Skeletal muscle satellite cell (primary cell): ENCODE measurements at regions not wholly inside any gene's neighbourhood (a gene's known extent, or its start where the extent isn't known, plus 50 kb on each side); places are given as distances from the start of the nearest gene placed in this dataset.
"Not testable (repeated sequence)": the region's sequence is repeated elsewhere in the genome, so short reads cannot be mapped to it uniquely, and the experiment has no call there.

Source experiments
- H3K27me3 ChIP-seq: 2 replicates; pipeline ENCODE4 v1.7.0; 2013; ENCODE audit warnings: low read length; ENCODE audit not compliant: control insufficient read depth, insufficient read depth
- H3K36me3 ChIP-seq: 2 replicates; pipeline ENCODE4 v1.7.0; 2013; ENCODE audit warnings: mild to moderate bottlenecking, control low read depth, low read length; ENCODE audit not compliant: insufficient read depth
- H3K4me1 ChIP-seq: 2 replicates; pipeline ENCODE4 v1.7.0; 2013; ENCODE audit warnings: low read length; ENCODE audit not compliant: control insufficient read depth, insufficient read depth
- H3K4me2 ChIP-seq: 2 replicates; pipeline ENCODE4 v1.7.0; 2013; ENCODE audit warnings: mild to moderate bottlenecking, low read length
- H3K4me3 ChIP-seq: 2 replicates; pipeline ENCODE4 v1.7.0; 2013; ENCODE audit warnings: low read length
- H3K9ac ChIP-seq: 2 replicates; pipeline ENCODE4 v1.7.0; 2013; ENCODE audit warnings: mild to moderate bottlenecking, low read depth, low read length, moderate library complexity
- H3K9me3 ChIP-seq: replicated peaks from 2 replicates; pipeline ENCODE4 v1.7.0; 2013; ENCODE audit warnings: mild to moderate bottlenecking, control low read depth, low read length

- not testable (repeated sequence) for H3K4me3 ChIP-seq, H3K27me3 ChIP-seq, H3K9ac ChIP-seq, H3K4me1 ChIP-seq, H3K36me3 ChIP-seq, H3K9me3 ChIP-seq, H3K4me2 ChIP-seq
These were observed 323.0 kb upstream of the ZFP42 start for GRCh38 chr4:187672526-187672925.

- Histone ChIP-seq H3K9ac (no peak overlapping the region), H3K4me1 (no peaks in the 10 kb centered on the region), H3K4me3 (no peak overlapping the region), H3K36me3 (no peaks in the 10 kb centered on the region), H3K4me2 (no peak overlapping the region), H3K9me3 (no peaks in the 10 kb centered on the region), H3K27me3 (no peaks in the 10 kb centered on the region)
These were observed 316.1 kb upstream of the ZFP42 start for GRCh38 chr4:187679450-187679849.

GRCh38 chr4:187685247-187685646 lies 310.3 kb upstream of the ZFP42 start:
- no peak overlapping the region for H3K4me2 ChIP-seq

GRCh38 chr4:187687697-187688096 lies 307.9 kb upstream of the ZFP42 start:
- Histone ChIP-seq H3K4me2 (no peak overlapping the region), H3K27me3 (no peaks in the 10 kb centered on the region), H3K36me3 (no peaks in the 10 kb centered on the region), H3K9ac (no peak overlapping the region), H3K4me1 (no peaks in the 10 kb centered on the region), H3K9me3 (no peaks in the 10 kb centered on the region), H3K4me3 (no peak overlapping the region)

More at GRCh38 chr4:187685247-187685646, 310.3 kb upstream of the ZFP42 start:
- Histone ChIP-seq H3K36me3 (no peaks in the 10 kb centered on the region), H3K4me1 (no peaks in the 10 kb centered on the region), H3K9ac (no peak overlapping the region), H3K27me3 (no peaks in the 10 kb centered on the region), H3K9me3 (no peaks in the 10 kb centered on the region), H3K4me3 (no peak overlapping the region)

- H3K4me1 ChIP-seq, result no peaks in the 10 kb centered on the region
- no peaks in the 10 kb centered on the region for H3K27me3 ChIP-seq
- H3K4me2 ChIP-seq, result no peak overlapping the region
- H3K36me3 ChIP-seq, result no peaks in the 10 kb centered on the region
- no peaks in the 10 kb centered on the region for H3K9me3 ChIP-seq
- no peak overlapping the region for H3K4me3 ChIP-seq
- H3K9ac ChIP-seq, result no peak overlapping the region
These were observed 302.9 kb upstream of the ZFP42 start for GRCh38 chr4:187692626-187693025.

- not testable (repeated sequence) for H3K4me1 ChIP-seq, H3K9ac ChIP-seq, H3K4me2 ChIP-seq, H3K9me3 ChIP-seq, H3K27me3 ChIP-seq, H3K4me3 ChIP-seq, H3K36me3 ChIP-seq
These were observed 300.0 kb upstream of the ZFP42 start for GRCh38 chr4:187695531-187695930.

GRCh38 chr4:187711586-187711985 lies 284.0 kb upstream of the ZFP42 start:
- H3K4me1 ChIP-seq, result no peaks in the 10 kb centered on the region
- H3K4me2 ChIP-seq, result no peak overlapping the region
- H3K9me3 ChIP-seq, result no peaks in the 10 kb centered on the region
- H3K36me3 ChIP-seq, result no peaks in the 10 kb centered on the region
- no peaks in the 10 kb centered on the region for H3K27me3 ChIP-seq
- no peak overlapping the region for H3K9ac ChIP-seq
- H3K4me3 ChIP-seq, result no peak overlapping the region

- H3K4me1 ChIP-seq, result no peaks in the 10 kb centered on the region
- no peak overlapping the region for H3K9ac ChIP-seq
- H3K9me3 ChIP-seq, result no peaks in the 10 kb centered on the region
- no peaks in the 10 kb centered on the region for H3K27me3 ChIP-seq
- H3K36me3 ChIP-seq, result no peaks in the 10 kb centered on the region
- no peak overlapping the region for H3K4me2 ChIP-seq
- no peak overlapping the region for H3K4me3 ChIP-seq
These were observed 280.6 kb upstream of the ZFP42 start for GRCh38 chr4:187714957-187715356.

- no peaks in the 10 kb centered on the region for H3K4me1 ChIP-seq
- H3K36me3 ChIP-seq, result no peaks in the 10 kb centered on the region
- no peak overlapping the region for H3K4me2 ChIP-seq
- no peak overlapping the region for H3K4me3 ChIP-seq
- no peaks in the 10 kb centered on the region for H3K9me3 ChIP-seq
- no peak overlapping the region for H3K9ac ChIP-seq
- H3K27me3 ChIP-seq, result no peaks in the 10 kb centered on the region
These were observed 280.1 kb upstream of the ZFP42 start for GRCh38 chr4:187715466-187715865.

- H3K9me3 ChIP-seq, result no peaks in the 10 kb centered on the region
These were observed 271.1 kb upstream of the ZFP42 start for GRCh38 chr4:187724456-187724855.

GRCh38 chr4:187726485-187726884 lies 269.1 kb upstream of the ZFP42 start:
- no peaks in the 10 kb centered on the region for H3K27me3 ChIP-seq
- no peaks in the 10 kb centered on the region for H3K4me1 ChIP-seq
- H3K4me2 ChIP-seq, result no peak overlapping the region
- H3K4me3 ChIP-seq, result no peak overlapping the region
- no peak overlapping the region for H3K9ac ChIP-seq
- no peaks in the 10 kb centered on the region for H3K9me3 ChIP-seq
- no peaks in the 10 kb centered on the region for H3K36me3 ChIP-seq

More at GRCh38 chr4:187724456-187724855, 271.1 kb upstream of the ZFP42 start:
- Histone ChIP-seq H3K9ac (no peak overlapping the region), H3K27me3 (no peaks in the 10 kb centered on the region), H3K4me3 (no peak overlapping the region), H3K4me2 (no peak overlapping the region), H3K4me1 (no peaks in the 10 kb centered on the region), H3K36me3 (no peaks in the 10 kb centered on the region)

GRCh38 chr4:187732524-187732923 lies 263.0 kb upstream of the ZFP42 start:
- Histone ChIP-seq H3K36me3 (no peaks in the 10 kb centered on the region), H3K9ac (no peak overlapping the region), H3K27me3 (no peaks in the 10 kb centered on the region), H3K4me1 (no peaks in the 10 kb centered on the region), H3K9me3 (no peaks in the 10 kb centered on the region), H3K4me3 (no peak overlapping the region), H3K4me2 (no peak overlapping the region)
